Endothelial cell of umbilical vein (primary cell): ENCODE measurements at regions not wholly inside any gene's neighbourhood (a gene's known extent, or its start where the extent isn't known, plus 50 kb on each side); places are given as distances from the start of the nearest gene placed in this dataset.

Source experiments
- BruUV-seq: library from RNA; stranded (reverse); fragments of 400-500 nt; replicated peaks from 2 replicates; lab custom pipeline; 2021; lab: Mats Ljungman, UMichigan
- CTCF ChIA-PET: fragments of 300-600, 350-600 bp; sonication (Branson Sonifier 250); formaldehyde crosslinking; loops from one replicate; lab custom pipeline; 2021; ENCODE audit warnings: antibody characterized with exemption, inconsistent platforms; lab: Charles Lee
- POLR2A ChIA-PET: fragments of 300-600, 350-600 bp; sonication (Branson Sonifier 250); formaldehyde crosslinking; loops from one replicate; lab custom pipeline; 2021; ENCODE audit warnings: antibody characterized with exemption, inconsistent platforms; lab: Charles Lee
- DNase-seq: peaks from one replicate; pipeline ENCODE4 v3.0.0-alpha.2; 2011; ENCODE audit warnings: low read depth, low spot score
- FAIRE-seq: peaks from 2 replicates; lab custom pipeline; 2011; peaks lifted over from hg19 to GRCh38; lab: Jason Lieb, UNC
- H2AFZ ChIP-seq: 2 replicates; pipeline ENCODE4 v1.6.0; 2012; ENCODE audit warnings: low read depth, low read length, control low read depth, inconsistent platforms
- H3K27ac ChIP-seq: 2 replicates; pipeline ENCODE4 v1.5.1; 2011; ENCODE audit warnings: low read depth, mild to moderate bottlenecking, control low read depth, low read length, moderate library complexity; ENCODE audit not compliant: insufficient read depth
- H3K27me3 ChIP-seq, 2 experiments: 2 replicates each; pipeline versions ENCODE4 v1.6.0 to v1.6.1; 2011; ENCODE audit warnings: low read length in 2 of 2, mixed read lengths in 1 of 2; ENCODE audit not compliant: control insufficient read depth in 2 of 2, insufficient read depth in 2 of 2
- H3K36me3 ChIP-seq, 2 experiments: 2 replicates in 1 of 2; 3 replicates in 1 of 2; pipeline ENCODE4 v1.5.1; 2011; ENCODE audit warnings: low read length in 2 of 2, mild to moderate bottlenecking in 1 of 2, moderate library complexity in 1 of 2; ENCODE audit not compliant: control insufficient read depth in 2 of 2, insufficient read depth in 2 of 2; ENCODE audit errors: extremely low read depth in 1 of 2
- H3K4me1 ChIP-seq: 3 replicates; pipeline ENCODE4 v1.5.1; 2011; ENCODE audit warnings: mild to moderate bottlenecking, low read length; ENCODE audit not compliant: control insufficient read depth, insufficient read depth; ENCODE audit errors: extremely low read depth
- H3K4me2 ChIP-seq: 2 replicates; pipeline ENCODE4 v1.6.1; 2011; ENCODE audit warnings: low read length, control low read depth, mixed read lengths; ENCODE audit not compliant: insufficient read depth
- H3K4me3 ChIP-seq, 3 experiments: fragments of 200-600 bp in 1 of 3; sonication (generic), shearing (Covaris generic) in 1 of 3; replicated peaks in 1 of 3; 2 replicates each; pipeline ENCODE4 v1.5.1; 2011 to 2016; ENCODE audit warnings: control low read depth in 3 of 3, low read length in 3 of 3, mild to moderate bottlenecking in 2 of 3, inconsistent platforms in 1 of 3, low read depth in 1 of 3, moderate library complexity in 1 of 3; ENCODE audit not compliant: insufficient read depth in 1 of 3
- H3K79me2 ChIP-seq: 2 replicates; pipeline ENCODE4 v1.6.0; 2012; ENCODE audit warnings: low read length, inconsistent platforms; ENCODE audit not compliant: control insufficient read depth, insufficient read depth
- H3K9ac ChIP-seq: replicated peaks from 2 replicates; pipeline ENCODE3; 2011; ENCODE audit warnings: low read length, control low read depth; ENCODE audit not compliant: insufficient read depth; ENCODE audit errors: extremely low read depth
- H3K9me1 ChIP-seq: replicated peaks from 3 replicates; pipeline ENCODE4 v1.6.0; 2011; ENCODE audit warnings: mild to moderate bottlenecking, low read length; ENCODE audit not compliant: control insufficient read depth, insufficient read depth; ENCODE audit errors: extremely low read depth
- H3K9me3 ChIP-seq: replicated peaks from 2 replicates; pipeline ENCODE4 v1.5.1; 2012; ENCODE audit warnings: low read length, inconsistent platforms; ENCODE audit not compliant: control insufficient read depth, insufficient read depth
- H4K20me1 ChIP-seq: replicated peaks from 2 replicates; pipeline ENCODE3; 2011; ENCODE audit warnings: mild to moderate bottlenecking, low read length; ENCODE audit not compliant: control insufficient read depth, insufficient read depth; ENCODE audit errors: extremely low read depth
- EZH2 ChIP-seq: IDR thresholded peaks from 2 replicates; pipeline ENCODE4 v1.6.1; 2012; ENCODE audit warnings: borderline replicate concordance, low read depth, mild to moderate bottlenecking, moderate library complexity, low read length, inconsistent platforms; ENCODE audit not compliant: severe bottlenecking
- GATA2 ChIP-seq: IDR thresholded peaks from 2 replicates; pipeline ENCODE4 v1.7.0; 2011; ENCODE audit warnings: low read depth, mild to moderate bottlenecking, moderate library complexity, mixed read lengths, low read length; ENCODE audit not compliant: insufficient read length, insufficient read depth
- JUN ChIP-seq: IDR thresholded peaks from 2 replicates; pipeline ENCODE4 v1.6.1; 2011; ENCODE audit warnings: borderline replicate concordance, low read depth; ENCODE audit not compliant: insufficient read length, insufficient read depth
- POLR2A ChIP-seq: IDR thresholded peaks from 2 replicates; pipeline ENCODE4 v1.6.1; 2012; ENCODE audit warnings: low read depth, mild to moderate bottlenecking, control low read depth, low read length
- dilution Hi-C: fragments of 300-500 bp; cut with MboI; formaldehyde crosslinking; loops from one replicate; pipeline ENCODE4 v1.15.0; 2019; ENCODE audit warnings: low sequenced_read_pairs; ENCODE audit not compliant: extremely low pct_ligation_motif_present
- intact Hi-C: fragments of 100-400 bp; cut with micrococcal nuclease; formaldehyde crosslinking; loops from one replicate; pipeline ENCODE4 v1.10.0; 2022
- TF ChIP-seq, protein P1 (sequence below): IDR thresholded peaks from 2 replicates; pipeline ENCODE4 v1.6.1; 2011; ENCODE audit not compliant: insufficient read depth, insufficient read length
- TF ChIP-seq, protein P2 (sequence below), 2 donors: IDR thresholded peaks; 1 replicate in 1 of 2; 2 replicates in 1 of 2; pipeline ENCODE4 v1.5.1; 2011; ENCODE audit warnings: low read length in 2 of 2, mild to moderate bottlenecking in 2 of 2, moderate library complexity in 2 of 2, control low read depth in 1 of 2, inconsistent platforms in 1 of 2, low read depth in 1 of 2; ENCODE audit not compliant: insufficient read depth in 1 of 2; ENCODE audit errors: extremely low read depth in 1 of 2

DNA sequence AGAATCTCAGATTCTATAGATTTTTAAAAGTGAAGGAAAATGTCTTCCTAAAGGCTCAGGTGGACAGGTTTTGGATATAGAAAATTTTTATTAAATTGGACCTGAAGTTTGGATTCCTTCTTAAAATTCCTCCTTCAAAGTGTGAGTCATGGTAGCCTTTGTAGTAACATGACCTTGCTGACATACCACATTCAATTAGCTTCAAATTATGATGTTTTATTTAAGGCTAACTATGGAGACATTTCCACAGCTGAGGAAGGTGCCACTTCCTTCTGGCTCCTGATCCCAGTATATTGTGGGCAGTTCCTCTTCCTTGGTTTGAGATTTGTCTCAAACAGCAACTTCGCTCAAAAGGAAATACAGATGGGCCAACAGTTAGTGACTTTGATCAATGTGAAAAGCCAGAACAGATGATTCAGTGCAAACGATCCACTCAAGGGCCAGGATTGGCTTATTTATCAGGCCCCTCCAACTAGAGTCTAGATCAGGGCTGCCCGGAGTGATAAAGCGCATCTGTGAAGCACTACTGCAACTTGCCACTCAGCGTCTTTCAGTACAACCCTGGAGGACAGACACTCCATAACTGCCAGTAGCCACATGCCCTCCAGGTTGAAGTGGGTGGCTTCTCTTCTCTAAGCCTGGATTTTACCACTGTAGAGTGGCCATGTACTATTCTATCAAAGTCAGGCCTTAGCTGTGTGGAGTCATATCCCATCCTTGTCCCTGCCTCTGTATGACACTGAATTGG lies 573.5 kb downstream of the KIF20B start:
- H3K9me1 ChIP-seq: no peaks in the 10 kb centered on the region
- FAIRE-seq: no peak
- ChIA-PET POLR2A (no interaction called here), CTCF (no interaction called here)
- DNase-seq: no peak
- H2AFZ ChIP-seq: no peak overlapping the region
- no peaks in the 10 kb centered on the region for H4K20me1 ChIP-seq
- H3K79me2 ChIP-seq: no peaks in the 10 kb centered on the region
- peaks cover 3 to 6% of the 10 kb centered on the region in 2 experiments for H3K27me3 ChIP-seq
- dilution Hi-C loops (no loop called here), intact Hi-C loops (no loop called here)
- no peak overlapping the region for H3K4me3 ChIP-seq
- TF ChIP-seq JUN (no peak), EZH2 (no peak)
- H3K27ac ChIP-seq: no peak overlapping the region
- BruUV-seq: no TSS peak
- H3K4me1 ChIP-seq: no peaks in the 10 kb centered on the region
- H3K4me2 ChIP-seq: no peak overlapping the region
- no peaks in the 10 kb centered on the region for H3K36me3 ChIP-seq
- no peaks in the 10 kb centered on the region for H3K9me3 ChIP-seq
- no peak overlapping the region for H3K9ac ChIP-seq

DNA sequence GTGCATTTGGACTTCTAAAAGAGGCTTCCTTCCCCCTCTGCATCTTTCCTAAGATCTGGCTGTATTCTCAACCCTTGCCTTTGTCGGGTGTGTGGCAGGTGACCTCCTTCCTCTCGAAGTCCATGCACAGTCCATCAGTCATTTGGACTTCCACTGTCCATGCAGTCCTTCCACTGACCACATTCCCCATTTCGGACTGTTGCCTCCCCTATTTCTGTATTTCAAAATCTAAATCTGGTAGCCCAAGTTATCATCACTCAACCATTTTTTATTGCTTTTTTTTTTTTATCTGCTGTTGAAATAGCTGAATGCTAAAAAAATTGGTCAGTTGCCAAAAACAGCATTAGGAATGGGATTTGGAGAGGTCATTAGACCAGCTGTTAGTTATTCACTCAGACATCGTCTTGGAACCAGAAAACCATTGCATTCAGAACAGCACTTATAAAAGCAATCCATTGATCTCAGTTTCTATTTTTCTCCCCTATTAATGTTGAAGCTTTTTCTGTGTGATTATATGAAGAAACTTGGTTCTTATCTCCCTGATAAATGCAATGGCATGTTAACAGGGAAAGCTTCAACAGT lies 575.6 kb downstream of the KIF20B start:
- H3K27ac ChIP-seq: no peak overlapping the region
- intact Hi-C loops (no loop called here), dilution Hi-C loops (no loop called here)
- H3K4me3 ChIP-seq: no peak overlapping the region
- H3K9me1 ChIP-seq: no peaks in the 10 kb centered on the region
- no peaks in the 10 kb centered on the region for H3K79me2 ChIP-seq
- CTCF ChIA-PET: interaction anchor here (1.3 to 1.9 kb wide), 4 partner anchors 9 to 316 kb away, joined by 3 to 7 read pairs (median 5); no protein-coding TSS in a partner anchor
- no peaks in the 10 kb centered on the region for H3K4me1 ChIP-seq
- no peaks in the 10 kb centered on the region for H3K9me3 ChIP-seq
- POLR2A ChIA-PET: interaction anchor here (0.6 kb wide), 1 partner anchor 72 kb away, joined by 5 read pairs; no protein-coding TSS in a partner anchor
- TF ChIP-seq POLR2A: no peak
- no peak for TF ChIP-seq JUN
- TF ChIP-seq, protein P1, sequence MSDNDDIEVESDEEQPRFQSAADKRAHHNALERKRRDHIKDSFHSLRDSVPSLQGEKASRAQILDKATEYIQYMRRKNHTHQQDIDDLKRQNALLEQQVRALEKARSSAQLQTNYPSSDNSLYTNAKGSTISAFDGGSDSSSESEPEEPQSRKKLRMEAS: no peak
- TF ChIP-seq GATA2: no peak
- TF ChIP-seq, protein P2, sequence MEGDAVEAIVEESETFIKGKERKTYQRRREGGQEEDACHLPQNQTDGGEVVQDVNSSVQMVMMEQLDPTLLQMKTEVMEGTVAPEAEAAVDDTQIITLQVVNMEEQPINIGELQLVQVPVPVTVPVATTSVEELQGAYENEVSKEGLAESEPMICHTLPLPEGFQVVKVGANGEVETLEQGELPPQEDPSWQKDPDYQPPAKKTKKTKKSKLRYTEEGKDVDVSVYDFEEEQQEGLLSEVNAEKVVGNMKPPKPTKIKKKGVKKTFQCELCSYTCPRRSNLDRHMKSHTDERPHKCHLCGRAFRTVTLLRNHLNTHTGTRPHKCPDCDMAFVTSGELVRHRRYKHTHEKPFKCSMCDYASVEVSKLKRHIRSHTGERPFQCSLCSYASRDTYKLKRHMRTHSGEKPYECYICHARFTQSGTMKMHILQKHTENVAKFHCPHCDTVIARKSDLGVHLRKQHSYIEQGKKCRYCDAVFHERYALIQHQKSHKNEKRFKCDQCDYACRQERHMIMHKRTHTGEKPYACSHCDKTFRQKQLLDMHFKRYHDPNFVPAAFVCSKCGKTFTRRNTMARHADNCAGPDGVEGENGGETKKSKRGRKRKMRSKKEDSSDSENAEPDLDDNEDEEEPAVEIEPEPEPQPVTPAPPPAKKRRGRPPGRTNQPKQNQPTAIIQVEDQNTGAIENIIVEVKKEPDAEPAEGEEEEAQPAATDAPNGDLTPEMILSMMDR (IDR thresholded peaks at IDR 0.05; ENCODE audit: extremely low read depth in 1 of 2, insufficient read depth in 1 of 2, low read depth in 1 of 2, low read length in 2 of 2): no peak
- H2AFZ ChIP-seq: no peak overlapping the region
- H3K9ac ChIP-seq: no peak overlapping the region
- H4K20me1 ChIP-seq: no peaks in the 10 kb centered on the region
- H3K36me3 ChIP-seq: no peaks in the 10 kb centered on the region
- H3K4me2 ChIP-seq: no peak overlapping the region
- no peak for FAIRE-seq
- H3K27me3 ChIP-seq: peaks cover 3 to 6% of the 10 kb centered on the region in 2 experiments
- no TSS peak for BruUV-seq
- DNase-seq: no peak
